Rectal smooth muscle tissue (tissue), 1 donor: ENCODE measurements at regions not wholly inside any gene's neighbourhood (a gene's known extent, or its start where the extent isn't known, plus 50 kb on each side); places are given as distances from the start of the nearest gene placed in this dataset.

Experiments
- H3K27ac ChIP-seq: one replicate; pipeline ENCODE4 v1.7.0; 2013; ENCODE audit warnings: low read depth, low read length, inconsistent platforms
- H3K27me3 ChIP-seq: one replicate; pipeline ENCODE4 v1.7.0; 2013; ENCODE audit warnings: low read length; ENCODE audit not compliant: control insufficient read depth, insufficient read depth
- H3K36me3 ChIP-seq: one replicate; pipeline ENCODE4 v1.7.0; 2013; ENCODE audit warnings: low read length; ENCODE audit not compliant: control insufficient read depth, insufficient read depth
- H3K4me1 ChIP-seq: one replicate; pipeline ENCODE4 v1.7.0; 2013; ENCODE audit warnings: low read length; ENCODE audit not compliant: control insufficient read depth, insufficient read depth
- H3K4me3 ChIP-seq: one replicate; pipeline ENCODE4 v1.7.0; 2013; ENCODE audit warnings: low read length
- H3K9ac ChIP-seq: one replicate; pipeline ENCODE4 v1.7.0; 2013; ENCODE audit warnings: low read length

DNA sequence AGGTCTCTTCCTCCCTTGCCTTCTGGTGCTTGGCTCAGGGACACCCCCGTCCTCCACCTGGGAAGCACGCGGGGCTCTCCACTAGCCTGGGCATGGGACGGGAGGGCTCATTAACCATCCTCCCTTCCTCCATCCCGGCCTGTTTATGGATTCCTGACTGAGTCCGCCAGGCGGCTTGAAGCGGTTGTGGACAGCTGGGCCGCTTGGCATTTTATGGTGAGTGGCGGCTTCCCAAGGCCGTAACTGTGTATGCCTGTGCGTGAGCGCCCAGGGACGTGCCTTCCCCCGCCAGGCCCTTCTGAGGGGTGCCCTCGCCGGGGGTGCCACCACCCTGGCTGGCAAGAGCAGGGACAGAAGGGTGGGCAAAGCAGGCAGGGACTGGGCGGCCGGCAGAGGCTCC, 202.8 kb downstream of the URI1 start:
- Histone ChIP-seq H3K4me3 (no peak overlapping the region), H3K36me3 (no peaks in the 10 kb centered on the region)

DNA sequence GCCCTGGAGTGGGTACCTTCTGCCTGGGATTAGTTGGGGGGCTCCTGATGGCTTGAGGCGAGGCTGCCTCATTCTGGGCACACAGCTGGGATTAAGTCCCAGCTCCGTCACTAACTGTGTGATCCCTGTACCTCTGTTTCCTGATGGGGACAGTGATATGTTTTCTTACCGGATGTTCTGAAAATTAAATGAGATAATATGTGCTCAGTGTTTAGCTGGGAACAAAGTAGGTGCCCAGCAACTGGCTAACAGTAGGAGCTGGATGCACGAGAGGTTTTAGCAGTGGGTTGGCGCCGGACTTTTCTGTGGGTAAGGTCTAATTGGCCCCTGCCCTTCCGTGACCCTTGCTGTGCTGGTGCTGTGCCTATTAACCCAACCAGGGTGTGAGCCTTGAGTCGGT, 203.4 kb downstream of the URI1 start:
- Histone ChIP-seq H3K4me3 (no peak overlapping the region), H3K4me1 (no peaks in the 10 kb centered on the region), H3K27me3 (no peaks in the 10 kb centered on the region), H3K9ac (no peak overlapping the region), H3K27ac (no peak overlapping the region), H3K36me3 (no peaks in the 10 kb centered on the region)

More for the DNA sequence above, 202.8 kb downstream of the URI1 start:
- no peaks in the 10 kb centered on the region for H3K27me3 ChIP-seq
- no peak overlapping the region for H3K27ac ChIP-seq
- no peak overlapping the region for H3K9ac ChIP-seq
- H3K4me1 ChIP-seq, result no peaks in the 10 kb centered on the region

- H3K4me1 ChIP-seq, result no peaks in the 10 kb centered on the region
These were observed 204.3 kb downstream of the URI1 start for GRCh38 chr19:30146346-30146745.

GRCh38 chr19:30148039-30148790, 206.2 kb downstream of the URI1 start:
- Histone ChIP-seq H3K27ac (no peak overlapping the region), H3K27me3 (no peaks in the 10 kb centered on the region), H3K4me3 (no peak overlapping the region), H3K4me1 (no peaks in the 10 kb centered on the region), H3K9ac (no peak overlapping the region), H3K36me3 (no peaks in the 10 kb centered on the region)

More at GRCh38 chr19:30146346-30146745, 204.3 kb downstream of the URI1 start:
- Histone ChIP-seq H3K36me3 (no peaks in the 10 kb centered on the region), H3K4me3 (no peak overlapping the region), H3K27ac (no peak overlapping the region), H3K9ac (no peak overlapping the region), H3K27me3 (no peaks in the 10 kb centered on the region)

DNA sequence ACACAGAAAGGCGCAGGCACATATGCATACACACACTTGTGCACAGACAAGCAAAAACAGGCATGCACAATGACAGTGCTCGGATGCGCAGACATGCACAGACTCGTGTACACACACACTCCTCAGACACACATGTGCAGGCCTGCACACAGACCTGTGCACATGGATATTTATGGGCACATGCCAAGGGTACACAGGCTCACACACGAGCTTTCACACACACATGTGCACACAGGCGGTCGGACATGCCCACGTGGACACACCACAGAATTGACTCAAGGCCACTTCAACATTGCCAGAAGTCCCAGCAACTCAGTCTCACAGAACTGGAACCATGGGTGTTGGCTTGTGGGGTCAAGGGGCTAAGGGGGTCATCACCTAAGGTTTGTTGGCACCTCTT, 206.8 kb downstream of the URI1 start:
- Histone ChIP-seq H3K27me3 (no peaks in the 10 kb centered on the region), H3K4me3 (no peak overlapping the region), H3K27ac (no peak overlapping the region), H3K36me3 (no peaks in the 10 kb centered on the region), H3K4me1 (no peaks in the 10 kb centered on the region), H3K9ac (no peak overlapping the region)

GRCh38 chr19:30149300-30149699, 207.3 kb downstream of the URI1 start:
- Histone ChIP-seq H3K9ac (no peak overlapping the region), H3K27me3 (no peaks in the 10 kb centered on the region), H3K4me3 (no peak overlapping the region), H3K4me1 (no peaks in the 10 kb centered on the region), H3K36me3 (no peaks in the 10 kb centered on the region), H3K27ac (no peak overlapping the region)

GRCh38 chr19:30150626-30151025, 208.6 kb downstream of the URI1 start:
- Histone ChIP-seq H3K27me3 (no peaks in the 10 kb centered on the region), H3K9ac (no peak overlapping the region), H3K36me3 (no peaks in the 10 kb centered on the region), H3K4me1 (no peaks in the 10 kb centered on the region), H3K27ac (no peak overlapping the region), H3K4me3 (no peak overlapping the region)

GRCh38 chr19:30151081-30151480, 209.0 kb downstream of the URI1 start:
- no peak overlapping the region for H3K27ac ChIP-seq
- no peaks in the 10 kb centered on the region for H3K4me1 ChIP-seq
- no peaks in the 10 kb centered on the region for H3K36me3 ChIP-seq
- no peak overlapping the region for H3K4me3 ChIP-seq
- H3K9ac ChIP-seq, result no peak overlapping the region
- H3K27me3 ChIP-seq, result no peaks in the 10 kb centered on the region

- H3K4me3 ChIP-seq, result no peak overlapping the region
- no peaks in the 10 kb centered on the region for H3K27me3 ChIP-seq
- no peak overlapping the region for H3K27ac ChIP-seq
- H3K9ac ChIP-seq, result no peak overlapping the region
- no peaks in the 10 kb centered on the region for H3K36me3 ChIP-seq
- no peaks in the 10 kb centered on the region for H3K4me1 ChIP-seq
These were observed 210.7 kb downstream of the URI1 start for GRCh38 chr19:30152510-30153291.

DNA sequence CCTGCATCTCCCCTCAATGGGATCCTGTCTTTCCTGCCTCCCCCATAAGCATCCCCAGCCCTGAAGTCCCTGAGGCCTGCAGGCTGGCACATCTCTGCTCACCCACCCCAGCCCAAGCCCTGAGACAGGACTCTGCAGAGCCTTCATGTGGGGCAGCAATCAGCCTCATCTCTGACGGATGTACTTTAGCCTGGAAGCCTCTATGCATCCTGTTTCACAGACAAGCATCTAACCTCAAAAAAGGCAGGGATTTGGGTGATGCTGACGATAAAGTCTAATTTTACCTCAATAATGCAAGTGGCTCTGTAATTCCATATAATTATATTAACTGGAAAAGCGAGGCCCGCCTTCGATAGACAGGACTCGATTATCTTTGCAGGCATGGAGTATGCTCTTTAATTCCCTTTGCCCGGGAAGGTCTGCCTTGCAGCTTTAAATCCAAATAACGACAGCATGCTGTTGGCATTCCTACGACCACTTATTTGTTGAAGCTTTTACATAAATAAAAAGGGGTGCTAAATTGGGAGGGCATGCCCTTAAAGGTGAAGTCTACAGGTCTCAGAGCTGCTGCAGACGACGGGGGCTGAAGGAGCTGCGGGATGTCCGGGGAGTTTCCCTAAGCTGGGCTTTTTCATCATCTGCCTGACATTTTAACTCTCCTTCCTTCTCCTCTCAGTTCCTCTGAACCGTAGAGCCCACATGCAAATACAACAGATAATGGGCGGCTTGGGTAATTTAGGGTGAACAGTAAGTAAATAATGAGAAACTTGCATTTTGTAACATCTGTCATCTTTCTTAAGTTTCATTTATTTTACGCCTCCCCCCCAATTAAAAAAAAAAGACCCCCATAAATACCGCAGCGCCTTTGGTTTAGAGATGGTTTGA, 211.5 kb downstream of the URI1 start:
- Histone ChIP-seq H3K27me3 (no peaks in the 10 kb centered on the region), H3K36me3 (no peaks in the 10 kb centered on the region), H3K4me1 (no peaks in the 10 kb centered on the region), H3K9ac (no peak overlapping the region), H3K4me3 (no peak overlapping the region), H3K27ac (no peak overlapping the region)

- Histone ChIP-seq H3K9ac (no peak overlapping the region), H3K27me3 (no peaks in the 10 kb centered on the region), H3K27ac (no peak overlapping the region), H3K4me1 (no peaks in the 10 kb centered on the region), H3K36me3 (no peaks in the 10 kb centered on the region), H3K4me3 (no peak overlapping the region)
These were observed 212.4 kb downstream of the URI1 start for GRCh38 chr19:30154410-30154809.
